NCI-H146 treated with DMSO at 0.1 percent for 48 hours (cell line): ENCODE measurements at regions not wholly inside any gene's neighbourhood (a gene's known extent, or its start where the extent isn't known, plus 50 kb on each side); places are given as distances from the start of the nearest gene placed in this dataset.
A peak's percentile ranks its signal among the peaks of the same experiment; 100 is the strongest.

Experiments
- DNase-seq: peaks from one replicate; lab custom pipeline; 2025; ENCODE audit not compliant: unreplicated experiment; lab: John Stamatoyannopoulos, UW

- DNase-seq: no peak
These were observed 385.2 kb downstream of the PLK2 start for GRCh38 chr5:58074717-58075116.

- no peak for DNase-seq
These were observed 385.7 kb downstream of the PLK2 start for GRCh38 chr5:58074222-58074621.

- DNase-seq: no peak
These were observed 386.6 kb downstream of the PLK2 start for GRCh38 chr5:58073243-58073642.

GRCh38 chr5:58072300-58072965 lies 387.5 kb downstream of the PLK2 start:
- DNase-seq: peak; percentile 96

GRCh38 chr5:58071566-58071965 lies 388.3 kb downstream of the PLK2 start:
- peak; percentile 90 for DNase-seq

GRCh38 chr5:58069846-58070245 lies 390.0 kb downstream of the PLK2 start:
- peak; percentile 33 for DNase-seq

- DNase-seq: no peak
These were observed 390.7 kb downstream of the PLK2 start for GRCh38 chr5:58069016-58069705.

- DNase-seq: no peak
These were observed 393.3 kb downstream of the PLK2 start for GRCh38 chr5:58066557-58066956.

- no peak for DNase-seq
These were observed 393.8 kb downstream of the PLK2 start for GRCh38 chr5:58066076-58066475.

- no peak for DNase-seq
These were observed 395.1 kb downstream of the PLK2 start for GRCh38 chr5:58064801-58065200.

- no peak for DNase-seq
These were observed 398.9 kb downstream of the PLK2 start for GRCh38 chr5:58060996-58061395.

- no peak for DNase-seq
These were observed 402.6 kb downstream of the PLK2 start for GRCh38 chr5:58057324-58057723.

GRCh38 chr5:58056546-58056945 lies 403.3 kb downstream of the PLK2 start:
- no peak for DNase-seq

GRCh38 chr5:58054018-58054417 lies 405.9 kb downstream of the PLK2 start:
- no peak for DNase-seq

GRCh38 chr5:58048954-58049353 lies 410.9 kb downstream of the PLK2 start:
- no peak for DNase-seq

- DNase-seq: no peak
These were observed 411.5 kb downstream of the PLK2 start for GRCh38 chr5:58048185-58048925.

GRCh38 chr5:58046371-58046770 lies 413.5 kb downstream of the PLK2 start:
- no peak for DNase-seq

- DNase-seq: no peak
These were observed 415.7 kb downstream of the PLK2 start for GRCh38 chr5:58044166-58044565.

GRCh38 chr5:58043032-58043945 lies 416.6 kb downstream of the PLK2 start:
- DNase-seq: no peak

- DNase-seq: no peak
These were observed 418.0 kb downstream of the PLK2 start for GRCh38 chr5:58041884-58042283.

GRCh38 chr5:58040846-58041245 lies 419.0 kb downstream of the PLK2 start:
- no peak for DNase-seq
